NCI-H1417 treated with DMSO at 0.1 percent for 48 hours (cell line): ENCODE measurements at regions not wholly inside any gene's neighbourhood (a gene's known extent, or its start where the extent isn't known, plus 50 kb on each side); places are given as distances from the start of the nearest gene placed in this dataset.

Source experiments
- DNase-seq: peaks from one replicate; lab custom pipeline; 2025; lab: John Stamatoyannopoulos, UW

- DNase-seq: no peak
These were observed 372.5 kb upstream of the BCHE start for GRCh38 chr3:166209701-166210100.

- DNase-seq: no peak
These were observed 367.9 kb upstream of the BCHE start for GRCh38 chr3:166205158-166205557.

GRCh38 chr3:166201476-166201875, 364.3 kb upstream of the BCHE start:
- DNase-seq: no peak

- DNase-seq: no peak
These were observed 362.3 kb upstream of the BCHE start for GRCh38 chr3:166199491-166199890.

GRCh38 chr3:166195808-166196207, 358.6 kb upstream of the BCHE start:
- DNase-seq: no peak

- no peak for DNase-seq
These were observed 354.2 kb upstream of the BCHE start for GRCh38 chr3:166191411-166191810.

GRCh38 chr3:166190360-166190759, 353.1 kb upstream of the BCHE start:
- no peak for DNase-seq

- no peak for DNase-seq
These were observed 350.0 kb upstream of the BCHE start for GRCh38 chr3:166187237-166187636.

GRCh38 chr3:166186003-166186402, 348.8 kb upstream of the BCHE start:
- DNase-seq: no peak

- DNase-seq: no peak
These were observed 339.9 kb upstream of the BCHE start for GRCh38 chr3:166177130-166177529.

GRCh38 chr3:166171695-166172094, 334.5 kb upstream of the BCHE start:
- DNase-seq: no peak

- no peak for DNase-seq
These were observed 332.5 kb upstream of the BCHE start for GRCh38 chr3:166169681-166170080.

GRCh38 chr3:166127969-166128368, 290.7 kb upstream of the BCHE start:
- no peak for DNase-seq

GRCh38 chr3:166125179-166125578, 288.0 kb upstream of the BCHE start:
- DNase-seq: no peak

GRCh38 chr3:166123576-166123975, 286.4 kb upstream of the BCHE start:
- DNase-seq: no peak

GRCh38 chr3:166123088-166123487, 285.9 kb upstream of the BCHE start:
- no peak for DNase-seq

GRCh38 chr3:166118049-166118448, 280.8 kb upstream of the BCHE start:
- no peak for DNase-seq

- DNase-seq: no peak
These were observed 277.2 kb upstream of the BCHE start for GRCh38 chr3:166114448-166114847.

- no peak for DNase-seq
These were observed 274.3 kb upstream of the BCHE start for GRCh38 chr3:166111562-166111961.

- DNase-seq: no peak
These were observed 272.9 kb upstream of the BCHE start for GRCh38 chr3:166110102-166110501.

- DNase-seq: no peak
These were observed 267.7 kb upstream of the BCHE start for GRCh38 chr3:166104938-166105337.

- no peak for DNase-seq
These were observed 263.5 kb upstream of the BCHE start for GRCh38 chr3:166100730-166101129.

GRCh38 chr3:166089575-166089974, 252.4 kb upstream of the BCHE start:
- DNase-seq: no peak

- no peak for DNase-seq
These were observed 248.1 kb upstream of the BCHE start for GRCh38 chr3:166085164-166085856.
